ENCODE measurements at regions not wholly inside any gene's neighbourhood (a gene's known extent, or its start where the extent isn't known, plus 50 kb on each side); places are given as distances from the start of the nearest gene placed in this dataset.

DNA sequence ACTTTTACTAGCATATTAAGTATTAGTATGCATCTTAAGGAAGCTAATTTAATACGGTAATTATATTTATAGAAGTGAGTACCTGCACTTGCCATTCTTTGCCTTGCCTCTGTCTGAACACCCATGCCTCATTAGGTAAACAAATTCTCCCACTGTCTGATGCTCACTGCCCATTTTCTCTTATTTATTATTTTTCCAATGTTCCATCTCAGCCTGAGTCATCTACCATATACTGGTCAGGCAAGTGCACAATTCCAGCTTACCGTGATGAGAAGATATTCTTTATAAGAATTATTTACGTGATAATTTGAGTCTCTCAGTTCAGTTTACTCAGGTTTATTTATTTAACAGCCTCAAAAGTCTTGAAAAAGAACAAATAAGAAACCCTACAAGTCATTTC lies 619.2 kb upstream of the EYS start:
- POLR2A ChIA-PET = no interaction called here
- TF ChIP-seq, protein P1, sequence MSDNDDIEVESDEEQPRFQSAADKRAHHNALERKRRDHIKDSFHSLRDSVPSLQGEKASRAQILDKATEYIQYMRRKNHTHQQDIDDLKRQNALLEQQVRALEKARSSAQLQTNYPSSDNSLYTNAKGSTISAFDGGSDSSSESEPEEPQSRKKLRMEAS (IDR thresholded peaks at IDR 0.05; ENCODE audit: insufficient read depth, insufficient read length) = no peak
- no peak for TF ChIP-seq MYC (IDR thresholded peaks at IDR 0.05; ENCODE audit: low read depth, low read length)
- no peak for FAIRE-seq

DNA sequence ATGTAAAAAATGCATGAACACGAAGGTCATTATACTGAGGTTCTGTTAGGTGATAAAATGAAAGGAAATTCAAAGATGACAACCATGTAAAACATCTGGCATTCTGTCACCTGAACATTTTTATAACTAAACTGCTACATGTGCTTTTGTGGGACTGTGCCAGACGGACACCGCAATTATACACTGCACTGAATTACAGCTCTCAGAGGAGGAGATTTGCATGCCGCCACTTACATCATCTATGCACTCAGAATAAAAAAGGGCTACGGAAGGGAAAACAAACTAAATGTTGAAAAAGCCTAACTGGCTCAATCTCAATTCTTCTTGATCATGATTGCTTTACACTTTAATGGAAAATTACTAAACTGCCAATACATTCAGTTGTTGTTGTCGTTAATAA lies 614.0 kb upstream of the EYS start:
- FAIRE-seq (no peak), DNase-seq (ENCODE audit: low read depth, low spot score) (no peak)
- no TSS peak for BruUV-seq (replicated peaks)
- no peaks in the 10 kb centered on the region for H3K36me3 ChIP-seq (ENCODE audit: control insufficient read depth in 2 of 2, extremely low read depth in 1 of 2, insufficient read depth in 2 of 2, low read length in 2 of 2)
- ChIA-PET CTCF (no interaction called here), POLR2A (no interaction called here)
- H3K79me2 ChIP-seq (ENCODE audit: control insufficient read depth, insufficient read depth, low read length) = no peaks in the 10 kb centered on the region
- no peak overlapping the region for H2AFZ ChIP-seq (ENCODE audit: low read depth, low read length)
- dilution Hi-C loops (cut with MboI; ENCODE audit: extremely low pct_ligation_motif_present, low sequenced_read_pairs) = no loop called here
- H3K9me1 ChIP-seq (replicated peaks; ENCODE audit: control insufficient read depth, extremely low read depth, insufficient read depth, low read length) = no peaks in the 10 kb centered on the region
- no peak overlapping the region for H3K4me2 ChIP-seq (ENCODE audit: insufficient read depth, low read length)
- intact Hi-C loops (cut with micrococcal nuclease) = no loop called here
- no peak overlapping the region for H3K27ac ChIP-seq (ENCODE audit: insufficient read depth, low read depth, low read length)
- no peak for TF ChIP-seq GATA2 (IDR thresholded peaks at IDR 0.05; ENCODE audit: insufficient read depth, insufficient read length, low read depth, low read length)
- no peak for TF ChIP-seq EZH2 (IDR thresholded peaks at IDR 0.05; ENCODE audit: borderline replicate concordance, low read depth, low read length, severe bottlenecking)
- TF ChIP-seq POLR2AphosphoS5 (IDR thresholded peaks at IDR 0.05; ENCODE audit: insufficient read depth, low read depth, low read length) = no peak
- TF ChIP-seq POLR2A (IDR thresholded peaks at IDR 0.05; ENCODE audit: low read depth, low read length) = no peak
- TF ChIP-seq, protein P2, sequence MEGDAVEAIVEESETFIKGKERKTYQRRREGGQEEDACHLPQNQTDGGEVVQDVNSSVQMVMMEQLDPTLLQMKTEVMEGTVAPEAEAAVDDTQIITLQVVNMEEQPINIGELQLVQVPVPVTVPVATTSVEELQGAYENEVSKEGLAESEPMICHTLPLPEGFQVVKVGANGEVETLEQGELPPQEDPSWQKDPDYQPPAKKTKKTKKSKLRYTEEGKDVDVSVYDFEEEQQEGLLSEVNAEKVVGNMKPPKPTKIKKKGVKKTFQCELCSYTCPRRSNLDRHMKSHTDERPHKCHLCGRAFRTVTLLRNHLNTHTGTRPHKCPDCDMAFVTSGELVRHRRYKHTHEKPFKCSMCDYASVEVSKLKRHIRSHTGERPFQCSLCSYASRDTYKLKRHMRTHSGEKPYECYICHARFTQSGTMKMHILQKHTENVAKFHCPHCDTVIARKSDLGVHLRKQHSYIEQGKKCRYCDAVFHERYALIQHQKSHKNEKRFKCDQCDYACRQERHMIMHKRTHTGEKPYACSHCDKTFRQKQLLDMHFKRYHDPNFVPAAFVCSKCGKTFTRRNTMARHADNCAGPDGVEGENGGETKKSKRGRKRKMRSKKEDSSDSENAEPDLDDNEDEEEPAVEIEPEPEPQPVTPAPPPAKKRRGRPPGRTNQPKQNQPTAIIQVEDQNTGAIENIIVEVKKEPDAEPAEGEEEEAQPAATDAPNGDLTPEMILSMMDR (IDR thresholded peaks at IDR 0.05; ENCODE audit: extremely low read depth in 1 of 2, insufficient read depth in 1 of 2, low read depth in 1 of 2, low read length in 2 of 2) = no peak
- TF ChIP-seq JUN (IDR thresholded peaks at IDR 0.05; ENCODE audit: borderline replicate concordance, insufficient read depth, insufficient read length, low read depth) = no peak
- TF ChIP-seq FOS (IDR thresholded peaks at IDR 0.05; ENCODE audit: borderline replicate concordance, insufficient read depth, low read length) = no peak
- no peak for TF ChIP-seq MYC (IDR thresholded peaks at IDR 0.05; ENCODE audit: low read depth, low read length)
- TF ChIP-seq, protein P1 (IDR thresholded peaks at IDR 0.05; ENCODE audit: insufficient read depth, insufficient read length) = no peak
- peaks cover 5% of the 10 kb centered on the region for H3K9me3 ChIP-seq (replicated peaks; ENCODE audit: control insufficient read depth, insufficient read depth, low read length)
- H3K9ac ChIP-seq (replicated peaks; ENCODE audit: extremely low read depth, insufficient read depth, low read length) = no peak overlapping the region
- H3K4me1 ChIP-seq (ENCODE audit: control insufficient read depth, extremely low read depth, insufficient read depth, low read length) = no peaks in the 10 kb centered on the region
- no peaks in the 10 kb centered on the region for H3K27me3 ChIP-seq (ENCODE audit: control insufficient read depth in 2 of 2, insufficient read depth in 2 of 2, low read length in 2 of 2)
- H4K20me1 ChIP-seq (replicated peaks; ENCODE audit: control insufficient read depth, extremely low read depth, insufficient read depth, low read length) = no peaks in the 10 kb centered on the region
- no peak overlapping the region for H3K4me3 ChIP-seq (replicated peaks in 1 of 3; ENCODE audit: insufficient read depth in 1 of 3, low read depth in 1 of 3, low read length in 3 of 3)

More for the DNA sequence above, 619.2 kb upstream of the EYS start:
- Histone ChIP-seq H3K4me3 (replicated peaks in 1 of 3; ENCODE audit: insufficient read depth in 1 of 3, low read depth in 1 of 3, low read length in 3 of 3) (no peak overlapping the region), H3K4me1 (ENCODE audit: control insufficient read depth, extremely low read depth, insufficient read depth, low read length) (no peaks in the 10 kb centered on the region), H3K9me3 (replicated peaks; ENCODE audit: control insufficient read depth, insufficient read depth, low read length) (no peaks in the 10 kb centered on the region), H3K27me3 (ENCODE audit: control insufficient read depth in 2 of 2, insufficient read depth in 2 of 2, low read length in 2 of 2) (no peaks in the 10 kb centered on the region), H3K9me1 (replicated peaks; ENCODE audit: control insufficient read depth, extremely low read depth, insufficient read depth, low read length) (no peaks in the 10 kb centered on the region), H2AFZ (ENCODE audit: low read depth, low read length) (no peak overlapping the region), H3K36me3 (ENCODE audit: control insufficient read depth in 2 of 2, extremely low read depth in 1 of 2, insufficient read depth in 2 of 2, low read length in 2 of 2) (no peaks in the 10 kb centered on the region), H3K4me2 (ENCODE audit: insufficient read depth, low read length) (no peak overlapping the region), H3K9ac (replicated peaks; ENCODE audit: extremely low read depth, insufficient read depth, low read length) (no peak overlapping the region), H4K20me1 (replicated peaks; ENCODE audit: control insufficient read depth, extremely low read depth, insufficient read depth, low read length) (no peaks in the 10 kb centered on the region), H3K79me2 (ENCODE audit: control insufficient read depth, insufficient read depth, low read length) (no peaks in the 10 kb centered on the region), H3K27ac (ENCODE audit: insufficient read depth, low read depth, low read length) (no peak overlapping the region)
- intact Hi-C loops (cut with micrococcal nuclease) = no loop called here
- dilution Hi-C loops (cut with MboI; ENCODE audit: extremely low pct_ligation_motif_present, low sequenced_read_pairs) = no loop called here
- CTCF ChIA-PET = no interaction called here
- no TSS peak for BruUV-seq (replicated peaks)
- DNase-seq (ENCODE audit: low read depth, low spot score) = no peak

Measured in endothelial cell of umbilical vein (primary cell).